GM18508 (cell line): ENCODE measurements at regions not wholly inside any gene's neighbourhood (a gene's known extent, or its start where the extent isn't known, plus 50 kb on each side); places are given as distances from the start of the nearest gene placed in this dataset.
"Not testable (repeated sequence)": the region's sequence is repeated elsewhere in the genome, so short reads cannot be mapped to it uniquely, and the experiment has no call there.

Experiments
- ATAC-seq: cut with Tn5 transposase; IDR thresholded peaks from one replicate; pipeline ENCODE4 v1.9.1; 2021; ENCODE audit warnings: moderate number of reproducible peaks; ENCODE audit not compliant: insufficient read depth, unreplicated experiment

DNA sequence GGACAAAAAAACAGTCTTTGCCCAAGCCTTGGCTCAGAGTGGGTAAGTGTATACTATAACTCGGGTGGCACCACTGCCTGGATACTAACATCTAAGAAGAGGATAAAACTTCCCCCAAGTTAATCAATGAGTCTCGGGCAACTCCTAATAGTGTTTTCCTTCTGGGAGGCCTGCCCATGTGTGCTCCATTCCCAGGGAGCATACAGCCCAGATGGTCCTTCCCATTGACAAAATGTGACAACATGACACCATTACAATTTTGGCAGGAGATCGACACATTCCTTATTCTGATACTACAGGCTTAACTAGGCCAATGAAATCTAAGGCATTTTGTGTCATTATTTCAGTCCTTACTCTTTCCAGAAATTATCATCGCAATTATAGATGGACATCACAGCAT lies 52.7 kb upstream of the CRIM1 start:
- ATAC-seq: no peak

DNA sequence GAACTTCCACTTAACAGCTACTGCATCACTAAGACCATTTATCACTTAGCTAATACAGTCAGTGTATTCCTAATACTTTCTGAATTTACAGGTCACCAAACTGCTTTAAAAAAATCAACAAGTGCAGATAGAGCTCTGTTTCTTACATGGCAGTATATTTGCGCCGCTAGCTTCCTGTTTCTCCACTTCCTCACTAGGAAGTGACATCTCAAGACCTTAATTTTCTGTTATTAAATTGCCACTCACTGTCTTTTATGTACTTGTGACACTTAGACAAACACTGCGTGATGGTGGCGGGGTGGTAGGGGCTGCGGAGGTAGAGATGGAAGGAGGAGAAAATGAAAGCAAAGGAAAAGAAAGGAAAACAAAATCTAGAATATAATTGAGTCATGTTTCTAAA lies 53.7 kb upstream of the CRIM1 start:
- no peak for ATAC-seq

DNA sequence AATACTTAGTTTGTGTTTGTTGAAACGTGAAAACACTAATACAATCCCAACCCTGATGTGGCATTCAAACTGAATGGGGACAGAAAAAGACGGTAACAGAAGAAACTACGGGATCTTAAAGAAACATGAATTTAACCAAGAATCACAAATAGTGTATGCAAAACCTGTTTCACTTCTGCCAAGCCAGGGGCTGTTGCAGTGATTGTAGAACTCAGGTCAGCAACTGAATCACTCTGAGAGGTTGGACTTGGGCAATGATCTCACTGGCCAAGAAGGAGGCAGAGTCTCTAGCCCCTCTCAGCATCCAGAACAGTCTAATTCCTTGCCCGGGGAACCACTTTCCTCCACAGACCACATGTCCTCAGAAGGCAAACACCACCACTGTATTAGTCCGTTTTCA lies 54.9 kb upstream of the CRIM1 start:
- ATAC-seq: no peak

DNA sequence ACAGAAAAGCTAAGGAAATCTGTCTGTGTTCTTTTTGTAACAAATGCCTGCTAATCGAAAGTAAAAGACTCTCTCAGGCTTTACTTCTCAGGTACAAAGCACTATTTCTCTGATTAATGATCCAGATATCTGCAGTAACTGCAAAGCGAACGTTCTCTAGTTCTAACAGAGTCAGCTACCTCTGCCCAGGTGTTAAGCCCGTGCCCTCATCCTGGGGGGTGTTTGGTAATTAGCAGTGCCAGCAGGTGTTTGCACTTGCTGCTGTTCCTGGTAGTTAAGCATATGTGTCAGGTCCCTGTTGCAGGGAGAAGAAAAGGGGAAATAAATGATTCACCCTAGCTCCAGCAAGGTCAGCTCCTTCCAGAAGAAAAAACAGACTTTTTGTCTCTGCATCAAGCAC lies 58.8 kb upstream of the CRIM1 start:
- ATAC-seq: no peak

DNA sequence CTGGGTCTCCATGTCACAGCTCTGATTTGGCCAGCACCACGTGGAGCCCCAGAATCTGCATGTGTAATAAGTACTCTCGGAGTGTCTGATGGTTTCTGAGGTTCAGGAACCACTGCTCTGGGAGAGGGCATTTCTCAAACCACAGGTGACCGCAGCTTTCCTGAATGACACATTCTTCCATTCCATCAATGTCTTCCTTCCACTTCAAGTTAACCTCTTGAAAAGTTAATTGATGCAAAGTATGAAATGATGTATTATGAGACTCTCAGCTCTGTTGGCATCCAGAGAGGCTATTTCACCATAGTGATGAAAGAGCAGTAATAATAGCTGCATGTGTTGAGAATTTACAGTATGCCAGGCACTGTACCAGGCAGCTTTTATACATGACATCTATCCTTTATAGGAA lies 61.3 kb upstream of the CRIM1 start:
- no peak for ATAC-seq

DNA sequence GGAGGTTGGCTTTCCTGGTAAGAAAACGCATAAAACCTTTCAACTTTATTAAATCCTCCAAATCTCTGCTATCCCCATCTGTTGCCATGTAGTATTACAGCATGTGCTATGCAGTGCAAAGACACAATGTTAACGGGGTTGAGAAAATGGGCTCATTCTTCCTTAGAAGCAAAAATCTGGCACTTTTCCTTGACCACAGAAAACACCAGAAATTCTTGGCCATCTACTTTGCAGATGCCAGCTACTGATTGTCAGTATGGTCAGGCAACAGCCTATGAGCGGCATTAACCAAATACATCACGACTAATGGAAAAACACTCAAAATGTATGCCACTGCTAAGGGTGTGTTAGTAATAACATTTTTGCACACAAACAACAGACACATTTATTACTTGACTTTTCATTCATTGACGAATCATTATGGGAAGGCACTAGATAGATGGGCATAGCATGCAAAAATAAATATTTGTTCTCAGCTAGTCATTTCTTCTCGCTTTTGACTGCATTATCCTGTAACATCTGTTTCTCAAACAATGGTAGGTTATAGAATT lies 65.2 kb upstream of the CRIM1 start:
- no peak for ATAC-seq

DNA sequence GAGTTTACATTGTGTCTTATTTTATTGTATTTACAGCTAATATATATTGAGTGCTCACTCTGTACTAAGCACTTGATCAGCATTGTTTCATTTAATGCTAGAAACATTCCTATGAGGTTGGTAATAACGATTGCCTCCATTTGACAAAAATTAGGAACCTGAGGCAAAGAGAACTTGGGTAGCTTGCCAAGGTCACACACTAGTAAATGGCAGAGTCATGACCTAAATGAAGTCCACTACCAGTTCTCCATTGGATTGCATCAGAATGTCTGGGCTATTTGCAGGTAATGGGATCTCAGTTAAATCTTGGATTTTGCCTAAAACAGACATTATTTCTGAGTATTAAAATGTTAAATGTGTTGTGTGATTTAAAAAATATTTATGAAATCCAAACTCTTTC lies 65.8 kb upstream of the CRIM1 start:
- ATAC-seq: no peak

DNA sequence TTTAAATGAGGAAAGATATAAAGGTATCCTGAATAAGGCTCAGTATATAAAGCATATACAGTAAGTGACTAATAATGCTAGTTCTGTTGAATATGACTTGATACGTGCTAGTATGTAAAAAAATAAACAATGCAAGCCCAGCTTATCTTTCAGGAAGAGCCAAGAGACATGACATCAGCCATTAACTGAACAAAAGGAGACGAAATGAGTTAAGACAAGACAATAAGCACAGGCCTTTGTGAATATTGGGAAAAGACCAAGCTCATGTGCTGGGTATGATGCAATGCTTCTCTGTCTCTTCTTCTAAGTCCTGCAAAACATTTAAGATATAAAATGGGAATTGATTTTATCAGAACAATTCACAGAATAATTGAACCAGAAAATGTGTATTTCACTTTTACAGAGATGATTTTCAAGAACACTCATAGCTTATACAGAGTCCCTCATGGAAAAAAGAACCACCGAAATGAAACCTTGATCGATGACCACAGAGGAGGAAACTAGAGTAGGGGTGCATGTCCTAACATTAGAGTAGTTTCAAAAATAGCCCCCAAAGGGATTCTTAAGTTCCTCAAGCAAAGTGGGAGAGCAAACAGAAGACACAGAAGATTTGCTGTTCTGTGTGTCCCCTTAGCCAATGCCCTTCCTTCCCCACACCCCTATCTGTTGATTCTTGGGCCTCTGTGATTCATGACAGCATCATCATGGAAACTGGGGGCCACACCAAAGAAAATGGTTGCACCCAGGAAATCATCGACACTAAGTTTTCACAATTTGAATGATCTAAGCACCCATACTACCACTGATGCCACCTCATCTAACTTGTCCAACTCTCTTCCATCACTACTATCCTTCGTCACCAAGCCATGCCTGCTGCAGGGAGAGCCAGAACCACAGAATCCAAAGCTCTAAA lies 68.0 kb upstream of the CRIM1 start:
- no peak for ATAC-seq

DNA sequence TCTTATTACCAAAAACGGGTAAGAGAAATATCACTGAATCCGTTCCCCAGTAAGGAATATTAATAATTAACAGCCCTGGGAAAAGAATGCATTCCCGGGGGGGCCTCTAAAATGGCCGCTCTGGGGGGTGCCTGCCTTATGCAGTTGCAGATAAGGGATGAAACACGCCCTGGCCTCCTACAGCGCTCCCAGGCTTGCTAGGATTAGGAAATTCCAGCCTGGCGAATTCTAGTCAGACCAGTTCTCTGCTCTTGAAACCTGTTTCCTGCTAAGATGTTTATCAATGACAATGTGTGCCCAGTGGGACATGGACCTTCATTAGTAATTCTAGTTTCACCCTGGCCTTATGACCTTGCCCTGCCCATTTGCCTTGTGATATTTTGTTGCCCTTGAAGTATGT lies 76.1 kb upstream of the CRIM1 start:
- ATAC-seq: not testable (repeated sequence)

DNA sequence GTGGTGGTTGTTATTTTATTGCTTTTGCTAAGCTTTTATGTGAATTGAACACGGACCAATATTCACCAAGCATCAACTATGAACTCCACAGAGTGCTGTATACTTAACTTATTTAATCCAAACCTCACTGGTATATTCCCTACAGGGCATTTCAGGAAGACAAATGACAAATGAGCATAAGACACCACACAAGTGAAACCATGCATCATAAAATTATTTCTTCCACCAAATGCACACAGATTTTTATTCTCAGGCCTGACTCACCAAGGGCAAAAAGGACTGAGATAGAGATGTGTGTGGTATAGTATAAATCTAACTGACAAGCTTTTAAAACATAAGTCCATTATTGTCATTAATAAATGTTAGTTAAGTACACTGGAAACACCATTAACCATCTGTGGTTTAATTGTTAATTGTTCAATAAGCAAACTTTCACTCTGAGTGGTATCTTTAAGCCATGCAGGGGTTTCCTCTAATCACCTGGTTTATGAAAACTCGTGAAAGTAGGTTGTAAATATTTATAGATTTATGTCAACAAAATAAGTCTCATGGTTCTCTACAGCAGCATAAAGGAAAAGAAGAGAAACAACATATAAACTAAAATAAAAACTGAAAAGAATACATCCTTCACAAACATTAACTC lies 77.6 kb upstream of the CRIM1 start:
- ATAC-seq: no peak

DNA sequence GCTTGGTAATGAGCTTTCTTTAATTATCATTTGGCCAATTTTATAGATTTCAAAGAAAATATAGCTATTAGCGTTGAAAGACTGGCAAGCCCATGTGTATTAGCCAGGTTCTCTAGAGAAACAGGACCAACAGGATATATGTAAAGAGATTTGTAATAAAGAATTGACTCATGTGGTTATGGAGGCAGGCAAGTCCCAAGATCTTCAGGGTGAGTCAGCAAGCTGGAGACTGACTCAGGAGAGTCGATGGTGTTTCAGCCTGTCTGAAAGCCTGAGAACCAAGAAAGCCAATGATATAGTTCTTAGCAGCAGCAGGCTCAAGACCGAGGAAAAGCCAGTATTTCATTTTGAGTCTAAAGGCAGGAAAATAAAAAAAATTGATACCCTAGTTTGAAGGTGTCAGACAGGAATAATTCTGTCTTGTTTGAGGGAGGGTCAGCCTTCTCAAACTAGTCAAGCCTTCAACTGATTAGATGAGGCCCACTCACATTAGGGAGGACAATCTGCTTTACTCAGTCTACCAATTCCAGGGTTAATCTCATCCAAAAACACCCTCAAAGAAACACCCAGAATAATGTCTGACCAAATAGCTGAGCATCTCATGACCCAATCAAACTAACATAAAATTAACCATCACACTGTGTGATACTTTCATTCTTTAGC lies 78.3 kb upstream of the CRIM1 start:
- peak; percentile 44 for ATAC-seq

DNA sequence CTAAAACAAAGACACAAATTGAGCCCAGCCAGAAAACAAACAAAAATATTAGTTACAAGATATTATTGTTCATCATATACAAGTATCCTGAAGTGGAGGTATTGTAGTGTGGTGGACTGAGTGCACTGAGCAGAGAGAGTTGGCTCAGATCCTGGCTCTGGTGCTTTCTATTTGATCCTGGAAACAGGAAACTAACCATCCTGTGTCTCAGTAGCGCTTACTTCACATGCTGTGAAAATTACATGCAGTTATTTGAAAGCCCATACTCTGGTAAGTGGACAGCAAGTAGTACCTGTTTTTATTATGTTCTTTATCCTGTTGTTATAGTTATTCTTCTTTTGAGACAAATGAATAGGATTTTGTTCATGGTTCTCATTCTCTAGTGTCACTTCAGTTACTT lies 84.3 kb upstream of the CRIM1 start:
- ATAC-seq: no peak

DNA sequence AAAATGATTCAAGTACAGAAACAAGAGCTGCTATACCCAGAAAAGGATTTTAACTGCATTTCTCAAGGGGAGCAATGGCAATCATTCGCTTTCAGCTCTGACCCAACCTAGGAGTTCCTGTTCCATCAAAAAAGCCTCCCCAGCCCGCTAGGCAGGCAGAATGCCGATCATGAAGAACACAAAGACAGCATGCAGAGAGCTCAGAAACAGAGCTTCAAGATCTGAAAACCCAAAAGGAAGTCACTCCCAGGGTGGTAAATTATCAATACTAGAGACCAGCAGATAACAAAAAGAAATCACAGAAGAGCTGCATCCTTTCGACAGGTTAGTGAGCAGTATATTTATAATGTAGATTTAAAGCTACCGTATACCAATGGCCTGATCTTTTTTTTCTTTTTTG lies 84.8 kb upstream of the CRIM1 start:
- no peak for ATAC-seq

DNA sequence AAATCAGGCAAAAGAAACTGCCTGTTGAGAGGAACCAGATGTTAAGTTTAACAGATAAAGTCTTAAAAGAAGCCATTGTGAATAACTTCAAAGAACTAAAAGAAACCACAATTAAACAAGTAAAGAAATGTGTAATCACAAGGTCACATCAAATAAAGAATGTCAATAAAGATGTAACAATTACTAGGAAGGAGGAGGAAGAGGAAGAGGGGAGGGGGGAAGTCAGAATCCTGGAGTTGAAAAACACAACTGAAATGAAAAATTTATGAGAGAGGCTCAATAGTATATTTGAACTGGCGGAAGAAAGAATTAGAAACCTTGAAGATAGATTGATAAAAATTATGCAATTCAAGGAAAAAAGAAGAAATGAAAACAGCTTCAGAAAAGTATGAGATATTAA lies 88.4 kb upstream of the CRIM1 start:
- ATAC-seq: no peak

DNA sequence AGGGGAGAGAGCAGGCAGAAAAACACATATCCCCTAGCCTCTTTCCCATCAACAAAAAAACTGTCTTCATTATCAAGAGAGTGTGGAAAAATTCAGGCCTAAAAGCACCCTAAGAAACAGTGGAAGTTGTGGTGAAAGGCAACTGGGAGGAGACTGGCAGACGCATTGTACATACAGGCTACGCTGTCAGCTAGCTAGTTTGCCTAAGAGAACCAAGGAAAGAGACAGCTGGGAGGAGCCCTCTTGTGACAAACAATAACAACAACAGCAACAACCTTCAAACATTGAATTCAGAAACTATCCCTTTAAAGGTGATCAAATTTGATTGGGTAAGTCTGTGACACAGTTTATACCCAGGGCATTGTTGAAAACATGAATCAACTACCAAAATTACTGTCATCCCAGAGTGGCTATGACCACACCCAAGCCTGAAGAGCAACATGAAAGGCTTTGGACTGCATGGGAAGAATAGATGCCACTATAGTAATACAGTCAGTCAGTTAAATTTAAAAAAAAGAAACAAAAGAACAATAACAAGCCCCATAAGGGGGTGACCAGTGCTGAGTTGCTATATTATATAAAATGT lies 88.9 kb upstream of the CRIM1 start:
- ATAC-seq: no peak

DNA sequence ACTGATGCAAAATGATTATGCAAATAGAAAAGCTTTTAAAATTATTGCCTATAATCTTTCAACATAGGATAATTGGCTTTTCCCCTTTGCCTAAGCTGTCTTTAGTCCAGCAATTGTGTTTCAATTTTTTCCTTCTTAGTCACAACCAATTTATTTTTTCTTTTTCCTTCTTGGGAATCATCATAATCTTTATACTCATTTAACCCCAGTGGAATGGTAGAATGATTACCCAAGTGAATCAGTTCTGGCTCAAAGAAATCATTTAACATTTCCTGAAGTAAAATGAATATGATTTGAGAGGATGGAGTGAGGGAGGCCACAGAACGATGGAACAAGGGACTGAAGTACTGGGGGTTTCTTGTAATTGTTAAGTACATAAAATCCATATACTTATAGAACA lies 93.0 kb upstream of the CRIM1 start:
- no peak for ATAC-seq

DNA sequence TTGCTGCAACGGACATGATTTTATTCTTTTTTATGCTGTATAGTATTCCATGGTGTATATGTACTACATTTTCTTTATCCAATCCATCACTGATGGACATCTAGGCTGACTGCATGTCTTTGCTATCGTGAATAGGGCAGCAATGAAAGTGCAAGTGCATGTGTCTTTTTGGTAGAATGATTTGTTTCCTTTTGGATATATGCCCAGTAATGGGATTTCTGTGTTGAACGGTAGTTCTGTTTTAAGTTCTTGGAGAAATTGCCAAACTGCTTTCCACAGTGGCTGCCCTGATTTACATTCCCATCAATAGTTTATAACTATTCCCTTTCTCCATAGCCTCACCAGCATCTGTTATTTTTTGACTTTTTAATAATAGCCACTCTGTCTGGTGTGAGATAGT lies 99.7 kb upstream of the CRIM1 start:
- ATAC-seq: no peak

DNA sequence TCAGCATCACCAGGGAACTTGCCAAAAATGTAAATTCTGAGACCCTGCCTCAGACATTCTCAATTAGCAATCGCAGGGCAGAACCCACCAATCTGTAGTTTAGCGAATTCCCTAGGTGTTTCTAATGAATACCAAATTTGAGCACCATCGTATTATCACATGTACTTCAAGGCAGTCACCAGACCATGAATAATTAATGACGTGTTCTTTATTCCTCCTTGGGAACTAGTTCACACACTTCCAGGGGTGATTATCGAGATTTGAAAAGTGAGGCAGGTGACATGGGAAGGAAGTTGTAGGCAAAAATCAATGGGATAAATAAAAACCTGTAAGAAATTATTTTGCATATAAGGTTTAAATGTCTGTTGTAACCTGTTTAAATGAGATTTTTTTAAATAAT lies 102.5 kb upstream of the CRIM1 start:
- no peak for ATAC-seq

DNA sequence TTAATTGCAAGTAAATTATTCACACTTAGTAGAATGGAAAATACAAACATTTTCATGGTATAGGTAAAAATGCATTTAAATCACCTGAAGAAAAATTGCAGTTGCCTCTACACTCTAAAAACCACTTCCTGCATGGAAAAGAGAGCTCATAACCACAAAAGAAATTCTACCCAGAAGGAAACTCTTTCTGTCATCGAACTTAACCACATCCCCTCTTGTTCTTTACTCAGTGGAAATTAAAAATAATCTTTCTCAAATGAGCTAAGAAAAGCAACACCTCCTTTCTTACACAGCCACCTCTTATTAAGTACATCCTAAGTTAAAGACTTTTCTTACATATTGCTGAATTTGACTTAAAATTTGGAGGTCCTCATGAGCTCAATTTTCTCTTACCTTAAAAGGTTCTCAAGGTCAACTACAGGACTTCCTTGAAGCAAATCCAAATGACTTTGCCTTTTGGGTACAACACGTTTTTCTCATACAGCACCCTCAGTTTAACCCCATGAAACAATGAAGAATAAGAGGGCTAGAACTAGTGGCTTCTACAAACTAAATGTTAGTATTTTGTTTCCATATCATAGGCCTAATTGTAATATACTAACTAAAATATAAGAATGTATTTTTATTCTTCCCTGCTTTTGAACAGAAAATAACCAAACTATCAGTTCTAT lies 109.1 kb upstream of the CRIM1 start:
- ATAC-seq: peak; percentile 86

DNA sequence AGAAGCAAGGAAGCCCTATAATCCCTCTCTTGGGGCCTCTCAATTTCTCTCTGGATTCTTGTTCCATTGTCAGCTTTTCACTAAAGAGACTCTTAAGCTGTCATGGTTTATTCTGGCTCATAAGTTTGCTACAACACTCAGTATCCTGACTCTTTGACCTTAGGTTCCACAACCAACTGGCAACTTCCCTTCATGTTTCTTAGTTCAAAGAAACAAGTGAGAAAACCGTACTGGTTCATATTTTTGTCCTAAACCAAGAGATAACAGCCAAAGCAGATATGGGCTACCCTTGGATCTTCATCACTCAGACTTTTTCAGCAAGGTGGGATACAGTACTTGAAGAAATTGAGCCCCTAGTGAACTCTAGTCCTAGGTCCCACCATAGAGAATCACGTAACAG lies 109.9 kb upstream of the CRIM1 start:
- no peak for ATAC-seq
